ENCODE measurements at regions not wholly inside any gene's neighbourhood (a gene's known extent, or its start where the extent isn't known, plus 50 kb on each side); places are given as distances from the start of the nearest gene placed in this dataset.

DNA sequence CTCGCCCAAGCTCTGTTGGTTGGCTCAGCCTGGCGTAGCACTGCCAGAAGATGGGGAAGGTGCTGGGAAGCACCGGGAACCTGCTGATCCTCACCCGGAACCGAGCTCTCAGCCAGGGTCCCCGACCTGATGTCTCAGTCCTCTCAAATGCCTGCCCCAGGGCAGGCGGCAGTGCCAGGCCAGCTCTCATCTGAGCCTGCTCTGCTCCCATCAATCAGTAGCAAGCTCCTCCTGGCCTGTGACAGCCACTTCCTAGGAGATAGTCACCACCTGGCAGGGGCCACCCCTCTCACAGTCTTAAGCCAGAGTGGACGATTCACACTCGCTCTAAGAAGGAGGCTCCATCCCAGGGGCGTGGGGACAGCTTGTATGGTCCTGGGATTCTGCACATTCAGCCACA, 62.0 kb downstream of the ENGASE start:
- TF ChIP-seq, protein P1, sequence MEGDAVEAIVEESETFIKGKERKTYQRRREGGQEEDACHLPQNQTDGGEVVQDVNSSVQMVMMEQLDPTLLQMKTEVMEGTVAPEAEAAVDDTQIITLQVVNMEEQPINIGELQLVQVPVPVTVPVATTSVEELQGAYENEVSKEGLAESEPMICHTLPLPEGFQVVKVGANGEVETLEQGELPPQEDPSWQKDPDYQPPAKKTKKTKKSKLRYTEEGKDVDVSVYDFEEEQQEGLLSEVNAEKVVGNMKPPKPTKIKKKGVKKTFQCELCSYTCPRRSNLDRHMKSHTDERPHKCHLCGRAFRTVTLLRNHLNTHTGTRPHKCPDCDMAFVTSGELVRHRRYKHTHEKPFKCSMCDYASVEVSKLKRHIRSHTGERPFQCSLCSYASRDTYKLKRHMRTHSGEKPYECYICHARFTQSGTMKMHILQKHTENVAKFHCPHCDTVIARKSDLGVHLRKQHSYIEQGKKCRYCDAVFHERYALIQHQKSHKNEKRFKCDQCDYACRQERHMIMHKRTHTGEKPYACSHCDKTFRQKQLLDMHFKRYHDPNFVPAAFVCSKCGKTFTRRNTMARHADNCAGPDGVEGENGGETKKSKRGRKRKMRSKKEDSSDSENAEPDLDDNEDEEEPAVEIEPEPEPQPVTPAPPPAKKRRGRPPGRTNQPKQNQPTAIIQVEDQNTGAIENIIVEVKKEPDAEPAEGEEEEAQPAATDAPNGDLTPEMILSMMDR (IDR thresholded peaks at IDR 0.05; ENCODE audit: low read depth, low read length): no peak
- TF ChIP-seq POLR2A (IDR thresholded peaks at IDR 0.05; ENCODE audit: extremely low read depth, insufficient read length): no peak
